GM12865 (cell line): ENCODE measurements at regions not wholly inside any gene's neighbourhood (a gene's known extent, or its start where the extent isn't known, plus 50 kb on each side); places are given as distances from the start of the nearest gene placed in this dataset.

Experiments
- DNase-seq: peaks from one replicate; pipeline ENCODE4 v3.0.0; 2010; ENCODE audit warnings: low read depth
- H3K4me3 ChIP-seq: 2 replicates; pipeline ENCODE4 v1.5.1; 2011; ENCODE audit warnings: mild to moderate bottlenecking, low read depth, low read length, control low read depth
- TF ChIP-seq, protein P1 (sequence below): IDR thresholded peaks from 2 replicates; pipeline ENCODE4 v1.5.1; 2011; ENCODE audit warnings: low read length, control low read depth, low read depth, inconsistent platforms; ENCODE audit not compliant: insufficient read depth; ENCODE audit errors: missing control alignments

DNA sequence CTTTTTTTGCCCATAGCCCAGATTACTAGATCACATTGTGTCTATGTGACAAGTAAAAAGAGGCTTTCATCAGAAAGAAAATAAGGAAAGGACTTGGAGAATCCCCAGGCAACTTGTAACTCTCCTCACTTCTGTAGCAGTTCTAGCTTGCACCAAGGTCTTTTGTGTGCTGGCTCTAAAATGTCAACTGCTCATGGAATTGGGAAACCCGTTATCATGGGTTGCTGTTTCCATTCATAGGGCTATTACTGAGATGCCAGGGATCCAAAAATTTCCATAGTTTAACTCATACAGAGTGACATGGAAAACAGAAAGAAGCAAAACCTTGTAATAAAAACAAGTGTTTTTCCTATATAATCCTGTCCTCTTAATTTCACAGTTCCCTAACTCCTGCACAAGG lies 123.9 kb upstream of the FBXL7 start:
- no peak overlapping the region for H3K4me3 ChIP-seq
- TF ChIP-seq, protein P1, sequence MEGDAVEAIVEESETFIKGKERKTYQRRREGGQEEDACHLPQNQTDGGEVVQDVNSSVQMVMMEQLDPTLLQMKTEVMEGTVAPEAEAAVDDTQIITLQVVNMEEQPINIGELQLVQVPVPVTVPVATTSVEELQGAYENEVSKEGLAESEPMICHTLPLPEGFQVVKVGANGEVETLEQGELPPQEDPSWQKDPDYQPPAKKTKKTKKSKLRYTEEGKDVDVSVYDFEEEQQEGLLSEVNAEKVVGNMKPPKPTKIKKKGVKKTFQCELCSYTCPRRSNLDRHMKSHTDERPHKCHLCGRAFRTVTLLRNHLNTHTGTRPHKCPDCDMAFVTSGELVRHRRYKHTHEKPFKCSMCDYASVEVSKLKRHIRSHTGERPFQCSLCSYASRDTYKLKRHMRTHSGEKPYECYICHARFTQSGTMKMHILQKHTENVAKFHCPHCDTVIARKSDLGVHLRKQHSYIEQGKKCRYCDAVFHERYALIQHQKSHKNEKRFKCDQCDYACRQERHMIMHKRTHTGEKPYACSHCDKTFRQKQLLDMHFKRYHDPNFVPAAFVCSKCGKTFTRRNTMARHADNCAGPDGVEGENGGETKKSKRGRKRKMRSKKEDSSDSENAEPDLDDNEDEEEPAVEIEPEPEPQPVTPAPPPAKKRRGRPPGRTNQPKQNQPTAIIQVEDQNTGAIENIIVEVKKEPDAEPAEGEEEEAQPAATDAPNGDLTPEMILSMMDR = no peak
- no peak for DNase-seq

DNA sequence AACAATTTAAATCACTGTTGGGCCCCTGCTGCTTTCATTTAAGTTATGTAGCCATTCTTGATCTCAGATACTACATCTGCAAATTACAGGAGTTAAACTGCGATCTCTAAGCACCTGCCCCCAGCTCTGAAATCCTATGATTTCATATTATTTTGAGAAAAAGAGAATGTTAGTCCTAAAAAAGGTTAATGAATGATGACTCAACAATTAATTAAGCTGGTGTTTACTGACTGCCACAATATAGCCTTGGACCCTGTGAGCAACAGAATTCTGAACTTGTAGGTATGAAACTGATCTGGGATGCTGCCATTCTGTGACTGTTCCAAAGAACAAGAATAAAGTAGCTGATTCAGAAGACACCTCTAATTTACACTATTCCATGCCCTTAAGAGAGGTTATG lies 124.4 kb upstream of the FBXL7 start:
- TF ChIP-seq, protein P1 = no peak
- no peak overlapping the region for H3K4me3 ChIP-seq

DNA sequence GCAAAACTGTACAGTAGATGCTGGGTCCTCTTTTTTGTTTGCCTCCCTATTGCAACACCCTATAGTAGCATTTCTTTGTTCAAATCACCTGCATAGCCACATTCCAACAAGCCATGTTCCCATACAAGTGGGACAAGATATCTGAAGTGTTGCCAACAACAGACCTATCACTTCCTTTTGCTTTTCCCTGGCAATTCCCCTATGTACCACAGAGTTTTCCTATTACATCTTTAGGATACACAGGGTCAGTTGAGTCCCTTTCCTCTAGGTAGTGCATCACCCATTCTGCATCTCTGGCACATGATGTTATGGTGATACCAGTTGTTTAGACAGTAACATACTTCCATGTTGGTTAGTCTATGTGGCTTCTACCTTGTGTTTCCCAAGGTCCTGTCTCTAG lies 125.1 kb upstream of the FBXL7 start:
- no peak overlapping the region for H3K4me3 ChIP-seq
- DNase-seq = no peak
- TF ChIP-seq, protein P1 = no peak

More for the DNA sequence above, 124.4 kb upstream of the FBXL7 start:
- no peak for DNase-seq

DNA sequence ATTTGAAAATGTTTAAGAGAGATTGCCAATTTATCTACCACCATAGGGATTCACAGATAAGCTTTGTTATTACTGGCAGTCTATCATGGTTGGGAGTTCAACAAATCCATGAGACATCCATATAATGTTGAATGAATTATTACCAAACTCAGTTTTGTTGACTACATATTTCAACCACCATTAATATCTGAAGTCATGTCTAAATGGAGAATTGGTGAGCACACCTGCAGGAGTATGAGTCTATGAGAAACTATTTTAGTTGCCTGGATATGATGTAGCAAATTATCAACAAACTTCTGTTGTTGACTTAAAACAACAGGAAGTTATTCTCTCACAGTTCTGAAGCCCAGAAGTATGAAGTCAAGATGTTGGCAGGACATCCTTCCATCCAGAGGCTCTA lies 126.8 kb upstream of the FBXL7 start:
- DNase-seq = no peak
- TF ChIP-seq, protein P1 = no peak

DNA sequence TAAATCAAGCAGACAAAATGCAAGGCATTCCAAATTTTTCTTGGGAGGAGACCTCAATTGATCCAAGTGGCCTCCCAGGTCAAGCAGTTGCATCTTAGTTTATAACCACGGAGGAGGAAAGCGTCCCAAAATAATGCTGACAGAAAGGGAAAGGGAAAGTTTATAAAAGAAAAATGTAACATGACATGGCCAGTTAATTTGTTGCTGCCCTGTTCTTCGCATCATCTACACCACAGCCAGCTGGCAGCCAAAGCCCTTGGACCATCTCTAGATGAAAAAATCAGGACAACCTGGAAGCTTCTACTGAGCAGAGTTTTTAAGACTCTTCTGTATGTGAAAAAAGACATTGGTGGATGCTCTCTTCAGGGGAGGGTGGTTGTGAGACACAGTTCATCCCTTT lies 128.8 kb upstream of the FBXL7 start:
- H3K4me3 ChIP-seq = no peak overlapping the region
- TF ChIP-seq, protein P1 = no peak
- no peak for DNase-seq

More for the DNA sequence above, 126.8 kb upstream of the FBXL7 start:
- H3K4me3 ChIP-seq = no peak overlapping the region

DNA sequence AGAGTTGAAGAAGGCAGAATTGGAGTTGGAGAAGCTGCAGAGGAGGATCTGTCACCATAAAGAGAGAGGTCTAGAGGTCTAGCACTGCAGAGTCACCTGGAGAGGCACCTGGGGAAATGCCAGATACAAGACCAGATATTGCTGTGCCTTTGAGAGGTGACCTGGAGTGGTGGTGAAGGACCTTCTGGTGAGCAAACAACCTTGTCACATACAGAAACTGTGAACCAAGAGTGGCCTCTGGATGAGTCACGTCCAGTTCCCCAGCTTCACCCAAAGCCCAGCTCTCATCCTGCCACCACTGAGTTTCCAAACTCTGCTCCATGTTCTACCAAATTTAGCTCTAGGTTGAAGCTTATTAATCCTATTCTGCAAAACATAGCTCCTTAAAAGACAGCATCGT lies 131.1 kb upstream of the FBXL7 start:
- H3K4me3 ChIP-seq = no peak overlapping the region
- TF ChIP-seq, protein P1 = no peak

DNA sequence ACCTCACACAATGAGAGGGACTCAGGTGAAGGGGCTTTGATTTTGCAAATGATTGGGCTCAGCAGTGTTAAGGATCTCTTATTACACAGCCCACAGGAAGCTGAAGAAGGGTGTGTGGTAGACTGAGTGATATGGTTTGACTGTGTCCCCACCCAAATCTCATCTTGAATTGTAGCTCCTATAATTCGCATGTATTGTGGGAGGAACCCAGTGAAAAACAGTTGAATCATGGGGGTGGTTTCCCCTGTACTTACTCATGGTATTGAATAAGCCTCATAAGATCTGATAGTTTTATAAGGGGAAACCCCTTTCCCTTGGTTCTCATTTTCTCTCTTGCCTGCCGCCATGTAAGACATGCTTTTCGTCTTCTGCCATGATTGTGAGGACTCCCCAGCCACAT lies 132.5 kb upstream of the FBXL7 start:
- TF ChIP-seq, protein P1 = no peak
- H3K4me3 ChIP-seq = no peak overlapping the region
- no peak for DNase-seq

More for the DNA sequence above, 131.1 kb upstream of the FBXL7 start:
- DNase-seq = no peak
